ENCODE measurements at regions not wholly inside any gene's neighbourhood (a gene's known extent, or its start where the extent isn't known, plus 50 kb on each side); places are given as distances from the start of the nearest gene placed in this dataset.

- DNase-seq (ENCODE audit: low read depth, low spot score), result peak; percentile 70
Measured at GRCh38 chr4:3852309-3852708, 86.1 kb downstream of the ADRA2C start.

DNA sequence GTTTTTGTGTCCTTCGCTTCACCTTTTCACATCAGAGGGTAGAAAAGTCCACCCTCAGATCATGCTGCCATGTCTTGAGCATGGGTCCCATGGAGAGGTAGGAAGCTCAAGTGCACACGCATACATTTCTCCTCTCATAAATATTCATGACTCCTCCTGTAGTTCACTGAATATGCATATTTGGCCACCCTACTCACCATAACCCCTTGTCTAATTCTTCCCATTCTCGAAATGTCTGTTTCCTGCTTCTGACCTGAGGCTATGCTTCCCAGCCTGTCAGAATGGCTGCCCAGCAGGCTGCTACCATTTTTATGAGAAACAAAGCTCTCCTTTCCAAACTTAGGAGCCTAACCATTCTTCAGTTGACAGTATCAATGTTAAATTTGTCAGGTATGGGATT lies 86.5 kb downstream of the ADRA2C start:
- DNase-seq (ENCODE audit: low read depth, low spot score), result no peak

GRCh38 chr4:3853388-3854035 lies 87.3 kb downstream of the ADRA2C start:
- no peak for DNase-seq (ENCODE audit: low read depth, low spot score)

GRCh38 chr4:3854661-3855060 lies 88.5 kb downstream of the ADRA2C start:
- no peak for DNase-seq (ENCODE audit: low read depth, low spot score)

DNA sequence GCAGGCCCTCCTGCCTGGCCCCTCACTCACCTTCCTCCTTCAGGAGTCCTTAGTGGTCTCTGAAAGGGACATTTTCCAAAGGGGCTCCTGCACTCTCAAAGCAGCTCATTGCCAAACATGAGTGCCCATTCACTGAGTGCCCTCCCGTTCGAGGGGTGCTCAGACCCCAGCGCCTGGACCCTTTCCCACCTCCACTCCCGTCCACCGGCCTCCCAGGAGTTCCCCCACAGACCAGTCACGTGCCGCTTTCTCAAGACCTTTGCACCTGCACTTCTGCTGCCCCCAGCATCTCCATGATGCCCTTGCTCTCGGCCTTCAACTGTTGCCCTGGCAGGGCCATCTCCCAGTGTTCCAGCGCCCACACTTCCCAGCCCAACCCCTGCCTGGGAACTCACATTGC lies 89.5 kb downstream of the ADRA2C start:
- DNase-seq (ENCODE audit: low read depth, low spot score), result no peak

- no peak for DNase-seq (ENCODE audit: low read depth, low spot score)
Measured at GRCh38 chr4:3856604-3857204, 90.5 kb downstream of the ADRA2C start.

GRCh38 chr4:3857269-3857926 lies 91.2 kb downstream of the ADRA2C start:
- DNase-seq (ENCODE audit: low read depth, low spot score), result no peak

DNA sequence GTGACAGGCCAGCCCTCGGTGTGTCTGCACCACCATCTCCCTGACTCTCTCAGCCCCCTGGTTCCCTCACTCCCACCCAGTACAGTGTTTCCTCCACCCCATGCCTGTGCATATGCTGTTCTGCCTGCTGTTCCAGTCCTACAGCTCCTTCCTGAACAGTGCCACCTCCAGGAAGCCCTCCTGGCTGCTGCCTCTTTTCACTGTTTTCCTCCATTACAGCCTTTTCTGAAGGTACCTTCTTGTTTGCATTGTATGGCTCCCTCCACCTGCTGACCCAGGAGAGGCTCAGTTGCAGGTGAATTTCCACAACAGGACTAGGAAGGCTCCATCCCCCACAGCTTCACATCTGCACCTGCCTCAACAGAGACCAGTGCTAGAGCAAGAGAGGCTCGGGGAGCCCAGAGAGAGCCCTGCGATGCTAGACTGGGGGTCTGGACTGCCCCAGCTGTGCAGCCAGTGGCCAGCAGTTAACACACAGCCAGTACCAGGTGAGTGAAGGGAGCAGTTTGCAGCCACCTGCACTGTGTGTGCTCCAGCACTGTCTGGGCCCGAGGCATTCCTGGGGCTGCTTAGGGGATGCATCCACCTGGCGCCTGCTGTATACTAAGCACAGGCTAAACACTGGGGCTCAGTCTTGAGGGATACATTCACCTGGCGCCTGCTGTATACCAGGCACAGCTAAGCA lies 92.0 kb downstream of the ADRA2C start:
- no peak for DNase-seq (ENCODE audit: low read depth, low spot score)

DNA sequence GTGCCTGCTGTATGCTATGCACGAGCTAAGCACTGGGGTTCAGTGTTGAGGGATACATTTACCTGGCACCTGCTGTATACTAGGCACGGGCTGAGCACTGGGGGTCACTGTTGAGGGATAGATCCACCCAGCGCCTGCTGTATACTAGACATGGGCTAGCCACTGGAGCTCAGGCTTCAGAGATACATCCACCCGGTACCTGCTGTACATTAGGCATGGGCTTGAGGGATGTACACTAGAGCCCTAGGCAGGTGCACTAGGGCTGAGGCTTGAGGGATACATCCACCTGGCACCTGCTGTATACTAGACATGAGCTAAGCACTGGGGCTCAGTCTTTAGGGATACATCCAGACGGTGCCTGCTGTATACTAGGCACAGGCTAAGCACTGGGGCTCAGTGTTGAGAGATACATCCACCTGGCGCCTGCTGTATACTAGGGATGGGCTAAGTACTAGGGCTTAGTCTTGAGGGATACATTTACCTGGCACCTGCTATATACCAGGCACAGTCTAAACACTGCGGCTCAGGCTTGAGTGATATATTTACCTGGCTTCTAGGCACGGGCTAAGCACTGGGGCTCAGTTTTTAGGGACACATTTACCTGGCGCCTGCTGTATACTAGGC lies 92.7 kb downstream of the ADRA2C start:
- no peak for DNase-seq (ENCODE audit: low read depth, low spot score)

GRCh38 chr4:3859571-3859970 lies 93.4 kb downstream of the ADRA2C start:
- DNase-seq (ENCODE audit: low read depth, low spot score), result no peak

DNA sequence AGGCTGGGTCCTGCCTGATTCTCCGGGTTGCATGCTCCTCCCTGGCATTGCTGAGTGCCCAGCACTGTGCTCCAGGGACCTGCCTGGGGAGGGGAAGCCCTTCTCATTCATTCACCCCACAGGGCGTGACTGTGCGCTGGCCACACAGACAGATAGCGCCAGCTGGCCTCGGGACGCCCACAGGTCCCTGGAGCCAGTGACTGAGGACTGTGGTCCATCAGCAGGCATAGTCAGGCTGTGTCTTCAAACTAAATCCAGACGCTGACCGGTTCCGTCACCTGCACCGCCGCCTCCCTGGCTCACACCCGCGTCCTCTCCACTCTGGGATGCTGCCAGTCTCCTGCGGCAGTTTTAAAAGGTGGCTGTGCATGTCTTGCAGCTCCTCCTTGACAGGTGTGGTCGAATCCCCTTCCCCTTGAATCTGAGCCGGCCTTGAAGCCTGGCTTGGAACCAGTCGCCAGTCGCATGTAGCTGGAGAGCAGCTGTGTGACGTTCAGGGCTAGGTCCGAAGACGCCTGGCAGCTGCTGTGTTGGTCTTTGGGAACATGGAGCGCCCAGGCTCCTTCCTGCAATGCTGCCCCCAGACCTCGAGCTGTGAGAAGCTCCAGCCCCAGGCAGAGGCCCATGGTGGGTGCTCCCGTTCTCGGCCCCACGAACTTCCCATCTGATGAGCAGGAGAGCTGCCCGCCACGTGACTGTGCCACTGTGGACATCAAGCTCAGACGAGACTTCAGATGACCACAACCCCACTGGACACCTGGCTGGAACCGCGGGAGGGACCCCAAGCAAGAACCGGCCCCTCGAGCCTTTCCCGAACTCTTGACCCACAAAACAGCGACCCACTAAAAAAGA lies 94.1 kb downstream of the ADRA2C start:
- no peak for DNase-seq (ENCODE audit: low read depth, low spot score)

- no peak for DNase-seq (ENCODE audit: low read depth, low spot score)
Measured at GRCh38 chr4:3860913-3861636, 94.9 kb downstream of the ADRA2C start.

DNA sequence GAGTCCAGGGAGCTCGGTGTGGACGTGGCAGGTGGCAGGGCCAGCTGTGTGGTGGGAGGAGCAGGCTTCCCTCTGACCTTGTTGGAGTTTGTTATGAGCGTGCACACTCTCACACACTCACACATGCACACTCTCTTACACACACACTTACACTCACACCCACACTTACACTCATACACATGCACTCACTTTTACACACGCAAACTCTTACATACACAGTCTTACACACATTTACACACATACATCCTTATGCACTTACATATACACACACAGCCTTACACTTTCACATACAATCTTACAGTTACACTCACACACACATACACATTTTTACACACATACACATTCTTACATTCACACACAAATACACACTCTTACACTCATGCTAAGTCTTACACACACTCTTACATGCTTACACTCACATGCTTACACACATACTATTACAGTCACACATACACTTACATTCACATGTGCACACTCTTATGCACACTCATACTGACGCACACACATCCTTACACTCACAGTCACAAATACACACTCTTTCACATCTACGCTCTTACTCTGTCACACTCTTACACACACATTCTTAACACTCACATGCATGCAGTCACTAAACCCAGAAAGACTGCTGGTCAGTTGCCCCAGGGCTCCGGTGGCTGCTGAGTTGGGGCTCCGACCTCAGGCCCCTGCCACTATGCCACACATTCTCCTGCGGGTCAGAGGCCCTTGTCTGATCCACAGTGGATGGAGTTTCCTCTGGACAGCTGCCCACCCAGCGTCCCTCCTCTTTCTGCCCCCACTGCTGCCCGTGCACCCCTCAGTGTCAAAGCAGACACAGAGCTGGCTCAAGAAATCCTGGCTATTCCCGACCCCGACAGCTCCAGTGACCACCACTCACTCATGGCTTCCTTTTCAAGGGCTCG lies 95.8 kb downstream of the ADRA2C start:
- no peak for DNase-seq (ENCODE audit: low read depth, low spot score)

DNA sequence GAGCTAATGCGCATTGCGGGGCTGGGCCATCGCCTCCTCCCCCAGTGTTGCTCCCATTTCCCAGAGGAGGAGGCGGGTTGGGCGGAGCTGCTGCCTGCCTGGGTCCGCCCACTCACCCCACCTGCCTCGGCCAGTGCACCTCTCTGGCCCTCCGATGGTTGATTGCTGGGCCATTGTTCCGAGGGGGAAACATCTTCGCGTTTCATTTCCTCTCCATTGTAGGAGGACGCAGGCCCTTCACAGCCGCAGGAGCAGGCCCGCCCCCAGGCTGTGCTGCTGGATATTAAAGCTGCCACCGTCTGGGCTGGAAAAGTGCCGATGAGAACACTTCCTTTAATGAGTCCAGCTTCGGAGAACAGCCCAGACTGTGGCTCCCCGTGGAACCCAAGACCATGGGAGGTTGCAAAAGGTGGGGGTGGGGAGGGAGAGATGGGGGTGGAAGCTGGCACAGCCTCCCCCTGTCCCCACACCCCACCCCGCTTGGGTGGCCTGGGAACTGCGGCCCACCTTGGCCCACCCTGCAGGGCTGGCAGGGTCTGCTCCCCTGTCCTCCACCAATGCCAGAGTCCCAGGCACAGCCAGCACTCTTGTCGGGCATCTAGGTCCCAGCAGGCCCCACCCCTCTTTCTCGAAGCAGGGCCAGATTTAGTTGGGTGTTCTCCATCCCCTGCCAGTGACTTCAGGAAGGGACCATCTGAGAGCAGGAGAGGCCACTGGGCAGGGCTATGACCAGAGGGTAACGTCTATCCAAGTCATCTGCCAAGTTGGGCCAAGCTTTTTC lies 96.6 kb downstream of the ADRA2C start:
- peak; percentile 91 for DNase-seq (ENCODE audit: low read depth, low spot score)

DNA sequence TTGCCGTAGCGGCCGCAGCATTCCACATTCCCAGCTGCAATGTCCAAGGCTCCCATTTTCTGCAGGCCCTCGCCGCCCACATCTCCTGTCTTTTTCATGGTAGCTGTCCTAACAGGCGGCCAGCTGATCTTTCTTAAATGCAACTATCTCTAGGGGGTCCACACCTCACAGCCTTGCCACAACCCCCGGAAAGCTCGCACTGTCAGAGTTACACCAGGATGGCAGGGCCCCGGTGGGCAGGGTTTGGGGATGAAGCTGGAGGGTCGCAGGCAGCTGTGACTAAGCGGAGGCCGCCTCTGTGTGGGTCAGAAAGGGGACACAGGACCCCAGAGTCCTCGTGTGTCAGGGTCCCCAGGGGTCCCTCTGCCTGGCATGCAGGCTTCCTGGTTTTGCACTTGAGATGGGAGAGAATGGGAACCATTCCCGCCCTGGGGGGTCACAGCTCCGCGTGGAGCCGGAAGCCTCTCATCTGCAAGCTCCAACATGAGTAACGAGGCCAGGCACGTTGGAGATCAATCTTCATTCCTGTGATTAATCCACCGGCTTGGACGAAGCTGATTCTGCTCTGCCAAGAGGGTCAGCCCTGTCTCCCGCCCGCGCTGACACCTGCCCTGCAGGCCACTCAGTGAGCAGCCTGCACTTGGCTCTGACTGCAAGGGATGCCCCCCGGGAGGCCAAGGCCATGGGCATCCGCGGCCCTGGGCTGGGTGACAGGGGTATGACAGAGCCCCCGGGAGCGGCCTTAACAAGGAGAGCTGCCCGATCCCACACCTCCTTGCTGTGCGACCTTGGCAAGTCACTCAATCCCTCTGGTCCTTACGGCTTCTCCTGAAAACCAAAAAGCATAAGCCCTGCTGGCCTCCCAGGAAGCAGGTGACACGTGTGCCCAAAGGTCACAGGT lies 97.9 kb downstream of the ADRA2C start:
- no peak for DNase-seq (ENCODE audit: low read depth, low spot score)

- DNase-seq (ENCODE audit: low read depth, low spot score), result no peak
Measured at GRCh38 chr4:3864742-3865721, 98.8 kb downstream of the ADRA2C start.

Data from ELF-1 (cell line).